ENCODE measurements at regions not wholly inside any gene's neighbourhood (a gene's known extent, or its start where the extent isn't known, plus 50 kb on each side); places are given as distances from the start of the nearest gene placed in this dataset.

GRCh38 chr2:196361606-196362326, 190.4 kb upstream of the STK17B start:
- TF ChIP-seq CTCF (conservative IDR thresholded peaks at IDR 0.05): no peak
- Histone ChIP-seq H3K14ac (ENCODE audit: insufficient read depth, low read length) (no peak overlapping the region), H3K27ac (ENCODE audit: insufficient read length, low read depth, low read length) (no peak overlapping the region), H2BK12ac (ENCODE audit: insufficient read length, low read depth, low read length) (no peak overlapping the region), H3K4me1 (ENCODE audit: insufficient read depth, low read length) (no peaks in the 10 kb centered on the region), H2BK20ac (ENCODE audit: low read depth, low read length, poor library complexity, severe bottlenecking) (no peak overlapping the region), H2AK5ac (ENCODE audit: insufficient read length, low read length) (no peak overlapping the region), H3K27me3 (ENCODE audit: insufficient read depth, low read length) (no peaks in the 10 kb centered on the region; the same call in 1 of the 2 replicates), H4K5ac (ENCODE audit: insufficient read length, low read depth, low read length) (no peak overlapping the region), H3K79me1 (ENCODE audit: insufficient read depth, low read depth, low read length, poor library complexity, severe bottlenecking) (no peaks in the 10 kb centered on the region), H3K9ac (ENCODE audit: extremely low read depth, insufficient read length, low read length) (no peak overlapping the region), H3K4me2 (ENCODE audit: insufficient read depth, insufficient read length, low read length) (no peak overlapping the region), H2AFZ (ENCODE audit: low read length) (no peak overlapping the region), H3K23ac (ENCODE audit: insufficient read length, low read depth, low read length) (no peak overlapping the region), H3K9me3 (ENCODE audit: control insufficient read depth, low read depth, low read length) (no peaks in the 10 kb centered on the region), H4K20me1 (ENCODE audit: control insufficient read depth, insufficient read depth, insufficient read length) (no peaks in the 10 kb centered on the region), H4K91ac (ENCODE audit: insufficient read length, low read depth, low read length) (no peak overlapping the region), H3T11ph (ENCODE audit: low read length) (no peak overlapping the region), H3K4ac (ENCODE audit: low read depth, low read length) (no peak overlapping the region), H2BK5ac (ENCODE audit: insufficient read length, low read length) (no peak overlapping the region), H2BK15ac (ENCODE audit: low read depth, low read length) (no peak overlapping the region), H3K56ac (ENCODE audit: insufficient read length, low read depth, low read length) (no peak overlapping the region), H3K18ac (ENCODE audit: insufficient read length, low read depth, low read length) (no peak overlapping the region), H3K23me2 (ENCODE audit: insufficient read length, low read depth, low read length, poor library complexity, severe bottlenecking) (no peaks in the 10 kb centered on the region), H4K8ac (replicated peaks; ENCODE audit: insufficient read length, low read depth, low read length) (no peak overlapping the region), H2BK120ac (ENCODE audit: low read depth, low read length, poor library complexity, severe bottlenecking) (no peak overlapping the region), H3K79me2 (ENCODE audit: insufficient read depth, low read length) (no peaks in the 10 kb centered on the region)
- no peaks in the 10 kb centered on the region for H3K36me3 Mint-ChIP-seq (ENCODE audit: insufficient read depth in 1 of 3, low read depth in 3 of 3)
- no peak overlapping the region for H3K27ac Mint-ChIP-seq
- no peak for DNase-seq
- WGBS (ENCODE audit: extremely low coverage, insufficient read length, low lambda C conversion rate): no CpG with 5 or more reads among the region's 7 CpGs
- H3K4me3 Mint-ChIP-seq: no peak overlapping the region
- H3K27me3 Mint-ChIP-seq (ENCODE audit: low read depth): peaks cover 20% of the 10 kb centered on the region
- no peaks in the 10 kb centered on the region for H3K4me1 Mint-ChIP-seq
- H3K9me3 Mint-ChIP-seq: no peaks in the 10 kb centered on the region

All from H9 (cell line).